Type B pancreatic cell (in vitro differentiated cells): ENCODE measurements at regions not wholly inside any gene's neighbourhood (a gene's known extent, or its start where the extent isn't known, plus 50 kb on each side); places are given as distances from the start of the nearest gene placed in this dataset.
"Not testable (repeated sequence)": the region's sequence is repeated elsewhere in the genome, so short reads cannot be mapped to it uniquely, and the experiment has no call there.

Source experiments
- DNase-seq: peaks from one replicate; pipeline ENCODE4 v3.0.0; 2021; ENCODE audit warnings: mixed read lengths; ENCODE audit not compliant: unreplicated experiment; ENCODE audit errors: extremely low spot score
- H3K27ac Mint-ChIP-seq: 2 replicates; pipeline ENCODE4 v1.8.0; 2021; ENCODE audit warnings: mild to moderate bottlenecking, mixed read lengths
- H3K27me3 Mint-ChIP-seq: 2 replicates; pipeline ENCODE4 v1.8.0; 2021; ENCODE audit warnings: mixed read lengths
- H3K36me3 Mint-ChIP-seq: 2 replicates; pipeline ENCODE4 v1.8.0; 2021; ENCODE audit warnings: mixed read lengths
- H3K4me1 Mint-ChIP-seq: one replicate; pipeline ENCODE4 v1.8.0; 2021; ENCODE audit warnings: mixed read lengths; ENCODE audit not compliant: unreplicated experiment
- H3K4me3 Mint-ChIP-seq: 2 replicates; pipeline ENCODE4 v1.8.0; 2021; ENCODE audit warnings: mild to moderate bottlenecking, mixed read lengths
- H3K9me3 Mint-ChIP-seq: 2 replicates; pipeline ENCODE4 v1.8.0; 2021; ENCODE audit warnings: mixed read lengths
- CTCF ChIP-seq: fragments of 200-600 bp; sonication (generic); conservative IDR thresholded peaks from 2 replicates; pipeline ENCODE4 v1.5.0; 2021; ENCODE audit warnings: antibody characterized with exemption, mild to moderate bottlenecking

GRCh38 chr11:96486890-96487611 is 97.2 kb downstream of the JRKL start:
- H3K4me3 Mint-ChIP-seq = no peak overlapping the region
- H3K9me3 Mint-ChIP-seq = peaks cover 5% of the 10 kb centered on the region
- no peak for DNase-seq
- H3K27me3 Mint-ChIP-seq = peaks cover 9% of the 10 kb centered on the region
- H3K36me3 Mint-ChIP-seq = no peaks in the 10 kb centered on the region
- H3K4me1 Mint-ChIP-seq = peaks cover 19% of the 10 kb centered on the region
- H3K27ac Mint-ChIP-seq = no peak overlapping the region
- no peak for TF ChIP-seq CTCF

GRCh38 chr11:96488911-96489310 is 99.1 kb downstream of the JRKL start:
- H3K27me3 Mint-ChIP-seq, DNase-seq, H3K4me3 Mint-ChIP-seq, H3K36me3 Mint-ChIP-seq, H3K9me3 Mint-ChIP-seq, H3K27ac Mint-ChIP-seq, H3K4me1 Mint-ChIP-seq: not testable (repeated sequence)

- no peaks in the 10 kb centered on the region for H3K27me3 Mint-ChIP-seq
- no peak overlapping the region for H3K27ac Mint-ChIP-seq
- no peaks in the 10 kb centered on the region for H3K9me3 Mint-ChIP-seq
- H3K4me3 Mint-ChIP-seq = no peak overlapping the region
- no peaks in the 10 kb centered on the region for H3K36me3 Mint-ChIP-seq
- TF ChIP-seq CTCF = no peak
- H3K4me1 Mint-ChIP-seq = no peaks in the 10 kb centered on the region
- no peak for DNase-seq
These were observed 110.6 kb downstream of the JRKL start for GRCh38 chr11:96500440-96500839.

GRCh38 chr11:96506041-96506440 is 116.2 kb downstream of the JRKL start:
- DNase-seq = no peak
- H3K27me3 Mint-ChIP-seq = no peaks in the 10 kb centered on the region
- no peak overlapping the region for H3K27ac Mint-ChIP-seq
- no peaks in the 10 kb centered on the region for H3K9me3 Mint-ChIP-seq
- no peak for TF ChIP-seq CTCF
- H3K4me3 Mint-ChIP-seq = no peak overlapping the region
- H3K36me3 Mint-ChIP-seq = no peaks in the 10 kb centered on the region
- H3K4me1 Mint-ChIP-seq = no peaks in the 10 kb centered on the region

GRCh38 chr11:96506953-96507354 is 117.1 kb downstream of the JRKL start:
- Mint-ChIP-seq H3K27ac (no peak overlapping the region), H3K4me1 (no peaks in the 10 kb centered on the region), H3K36me3 (no peaks in the 10 kb centered on the region), H3K4me3 (no peak overlapping the region), H3K27me3 (no peaks in the 10 kb centered on the region), H3K9me3 (no peaks in the 10 kb centered on the region)
- TF ChIP-seq CTCF = no peak
- DNase-seq = no peak

GRCh38 chr11:96508861-96509260 is 119.0 kb downstream of the JRKL start:
- H3K36me3 Mint-ChIP-seq = no peaks in the 10 kb centered on the region
- no peaks in the 10 kb centered on the region for H3K27me3 Mint-ChIP-seq
- no peak overlapping the region for H3K4me3 Mint-ChIP-seq
- no peaks in the 10 kb centered on the region for H3K4me1 Mint-ChIP-seq
- H3K9me3 Mint-ChIP-seq = no peaks in the 10 kb centered on the region
- TF ChIP-seq CTCF = no peak
- no peak overlapping the region for H3K27ac Mint-ChIP-seq
- DNase-seq = no peak
